Muscle of back (tissue), 3 donors: ENCODE measurements at regions not wholly inside any gene's neighbourhood (a gene's known extent, or its start where the extent isn't known, plus 50 kb on each side); places are given as distances from the start of the nearest gene placed in this dataset.
A peak's percentile ranks its signal among the peaks of the same experiment; 100 is the strongest.

Experiments used
- DNase-seq, 3 donors: peaks; one replicate each; pipeline versions ENCODE4 v3.0.0 to v3.0.0-alpha.2; 2013

- no peak for DNase-seq
Observed at GRCh38 chr5:98492258-98492657, 281.2 kb upstream of the RGMB start.

- no peak for DNase-seq
Observed at GRCh38 chr5:98497418-98497817, 276.0 kb upstream of the RGMB start.

- DNase-seq: no peak
Observed at GRCh38 chr5:98498028-98498427, 275.4 kb upstream of the RGMB start.

- DNase-seq: no peak
Observed at GRCh38 chr5:98499892-98500291, 273.6 kb upstream of the RGMB start.

GRCh38 chr5:98500811-98501210 lies 272.7 kb upstream of the RGMB start:
- no peak for DNase-seq

- no peak for DNase-seq
Observed at GRCh38 chr5:98503616-98504015, 269.8 kb upstream of the RGMB start.

- DNase-seq: no peak
Observed at GRCh38 chr5:98504505-98504904, 269.0 kb upstream of the RGMB start.

GRCh38 chr5:98510143-98510985 lies 263.1 kb upstream of the RGMB start:
- DNase-seq: peak; percentile 22 to 61 (median 29)

GRCh38 chr5:98513380-98513779 lies 260.1 kb upstream of the RGMB start:
- no peak for DNase-seq

- DNase-seq: no peak
Observed at GRCh38 chr5:98514215-98514614, 259.2 kb upstream of the RGMB start.

- no peak for DNase-seq
Observed at GRCh38 chr5:98516701-98517100, 256.8 kb upstream of the RGMB start.

GRCh38 chr5:98517560-98518366 lies 255.7 kb upstream of the RGMB start:
- DNase-seq: no peak

- no peak for DNase-seq
Observed at GRCh38 chr5:98518754-98519153, 254.7 kb upstream of the RGMB start.

GRCh38 chr5:98519571-98519970 lies 253.9 kb upstream of the RGMB start:
- DNase-seq: no peak

GRCh38 chr5:98521821-98522220 lies 251.6 kb upstream of the RGMB start:
- no peak for DNase-seq

- DNase-seq: peak; percentile 38 to 64 (median 56)
Observed at GRCh38 chr5:98524773-98525172, 248.7 kb upstream of the RGMB start.

- no peak for DNase-seq
Observed at GRCh38 chr5:98527846-98528245, 245.6 kb upstream of the RGMB start.

GRCh38 chr5:98529321-98529720 lies 244.1 kb upstream of the RGMB start:
- no peak for DNase-seq

GRCh38 chr5:98530224-98530623 lies 243.2 kb upstream of the RGMB start:
- no peak for DNase-seq

GRCh38 chr5:98535901-98536300 lies 237.6 kb upstream of the RGMB start:
- DNase-seq: no peak

GRCh38 chr5:98540056-98540455 lies 233.4 kb upstream of the RGMB start:
- no peak for DNase-seq

- DNase-seq: no peak
Observed at GRCh38 chr5:98541641-98542040, 231.8 kb upstream of the RGMB start.

GRCh38 chr5:98543490-98543889 lies 230.0 kb upstream of the RGMB start:
- DNase-seq: no peak
